ENCODE measurements at regions not wholly inside any gene's neighbourhood (a gene's known extent, or its start where the extent isn't known, plus 50 kb on each side); places are given as distances from the start of the nearest gene placed in this dataset.
"Not testable (repeated sequence)": the region's sequence is repeated elsewhere in the genome, so short reads cannot be mapped to it uniquely, and the experiment has no call there.

GRCh38 chr12:102301547-102301946 is 103.9 kb upstream of the PMCH start:
- Histone ChIP-seq H3K36me3 (ENCODE audit: control insufficient read depth in 2 of 2, insufficient read depth in 2 of 2, low read length in 1 of 2) (no peaks in the 10 kb centered on the region), H3K9me3 (ENCODE audit: control insufficient read depth in 2 of 2, insufficient read depth in 1 of 2, low read length in 1 of 2) (no peaks in the 10 kb centered on the region), H3K4me1 (ENCODE audit: control insufficient read depth in 2 of 2, insufficient read depth in 2 of 2, low read length in 2 of 2) (no peaks in the 10 kb centered on the region), H3K27ac (ENCODE audit: low read depth in 1 of 2, low read length in 1 of 2) (no peak overlapping the region), H3K27me3 (ENCODE audit: control insufficient read depth in 2 of 2, insufficient read depth in 1 of 2, low read length in 1 of 2) (no peaks in the 10 kb centered on the region), H3K4me3 (ENCODE audit: low read length in 2 of 2) (no peak overlapping the region)
- no peak for DNase-seq (ENCODE audit: low read depth in 6 of 9, low spot score in 9 of 9)

GRCh38 chr12:102300824-102301461 is 103.3 kb upstream of the PMCH start:
- no peaks in the 10 kb centered on the region for H3K9me3 ChIP-seq (ENCODE audit: control insufficient read depth in 2 of 2, insufficient read depth in 1 of 2, low read length in 1 of 2)
- no peaks in the 10 kb centered on the region for H3K4me1 ChIP-seq (ENCODE audit: control insufficient read depth in 2 of 2, insufficient read depth in 2 of 2, low read length in 2 of 2)
- no peak overlapping the region for H3K27ac ChIP-seq (ENCODE audit: low read depth in 1 of 2, low read length in 1 of 2)
- H3K36me3 ChIP-seq (ENCODE audit: control insufficient read depth in 2 of 2, insufficient read depth in 2 of 2, low read length in 1 of 2) = no peaks in the 10 kb centered on the region
- peak in 2 of 9 donors; percentile 4 to 8 for DNase-seq (ENCODE audit: low read depth in 6 of 9, low spot score in 9 of 9)
- no peak overlapping the region for H3K4me3 ChIP-seq (ENCODE audit: low read length in 2 of 2)
- H3K27me3 ChIP-seq (ENCODE audit: control insufficient read depth in 2 of 2, insufficient read depth in 1 of 2, low read length in 1 of 2) = no peaks in the 10 kb centered on the region

GRCh38 chr12:102299731-102300130 is 102.1 kb upstream of the PMCH start:
- no peaks in the 10 kb centered on the region for H3K4me1 ChIP-seq (ENCODE audit: control insufficient read depth in 2 of 2, insufficient read depth in 2 of 2, low read length in 2 of 2)
- no peaks in the 10 kb centered on the region for H3K27me3 ChIP-seq (ENCODE audit: control insufficient read depth in 2 of 2, insufficient read depth in 1 of 2, low read length in 1 of 2)
- H3K27ac ChIP-seq (ENCODE audit: low read depth in 1 of 2, low read length in 1 of 2) = no peak overlapping the region
- 91% methylated on average over 1 of the region's 1 CpG for WGBS
- H3K36me3 ChIP-seq (ENCODE audit: control insufficient read depth in 2 of 2, insufficient read depth in 2 of 2, low read length in 1 of 2) = no peaks in the 10 kb centered on the region
- no peak for DNase-seq (ENCODE audit: low read depth in 6 of 9, low spot score in 9 of 9)
- no peaks in the 10 kb centered on the region for H3K9me3 ChIP-seq (ENCODE audit: control insufficient read depth in 2 of 2, insufficient read depth in 1 of 2, low read length in 1 of 2)
- no peak overlapping the region for H3K4me3 ChIP-seq (ENCODE audit: low read length in 2 of 2)

- WGBS = 88% methylated on average over 3 of the region's 3 CpGs
- no peak overlapping the region for H3K27ac ChIP-seq (ENCODE audit: low read depth in 1 of 2, low read length in 1 of 2)
- H3K36me3 ChIP-seq (ENCODE audit: control insufficient read depth in 2 of 2, insufficient read depth in 2 of 2, low read length in 1 of 2) = no peaks in the 10 kb centered on the region
- DNase-seq (ENCODE audit: low read depth in 6 of 9, low spot score in 9 of 9) = no peak
- no peak overlapping the region for H3K4me3 ChIP-seq (ENCODE audit: low read length in 2 of 2)
- H3K27me3 ChIP-seq (ENCODE audit: control insufficient read depth in 2 of 2, insufficient read depth in 1 of 2, low read length in 1 of 2) = no peaks in the 10 kb centered on the region
- no peaks in the 10 kb centered on the region for H3K9me3 ChIP-seq (ENCODE audit: control insufficient read depth in 2 of 2, insufficient read depth in 1 of 2, low read length in 1 of 2)
- H3K4me1 ChIP-seq (ENCODE audit: control insufficient read depth in 2 of 2, insufficient read depth in 2 of 2, low read length in 2 of 2) = no peaks in the 10 kb centered on the region
Measured at GRCh38 chr12:102298022-102298421, 100.4 kb upstream of the PMCH start.

- DNase-seq (ENCODE audit: low read depth in 6 of 9, low spot score in 9 of 9) = no peak
- no peaks in the 10 kb centered on the region for H3K4me1 ChIP-seq (ENCODE audit: control insufficient read depth in 2 of 2, insufficient read depth in 2 of 2, low read length in 2 of 2)
- H3K27me3 ChIP-seq (ENCODE audit: control insufficient read depth in 2 of 2, insufficient read depth in 1 of 2, low read length in 1 of 2) = no peaks in the 10 kb centered on the region
- no peaks in the 10 kb centered on the region for H3K9me3 ChIP-seq (ENCODE audit: control insufficient read depth in 2 of 2, insufficient read depth in 1 of 2, low read length in 1 of 2)
- H3K27ac ChIP-seq (ENCODE audit: low read depth in 1 of 2, low read length in 1 of 2) = no peak overlapping the region
- WGBS = 97% methylated on average over 2 of the region's 2 CpGs
- no peaks in the 10 kb centered on the region for H3K36me3 ChIP-seq (ENCODE audit: control insufficient read depth in 2 of 2, insufficient read depth in 2 of 2, low read length in 1 of 2)
- no peak overlapping the region for H3K4me3 ChIP-seq (ENCODE audit: low read length in 2 of 2)
Measured at GRCh38 chr12:102297412-102297811, 99.8 kb upstream of the PMCH start.

- DNase-seq (ENCODE audit: low read depth in 6 of 9, low spot score in 9 of 9) = no peak
- H3K4me3 ChIP-seq (ENCODE audit: low read length in 2 of 2) = no peak overlapping the region
- H3K4me1 ChIP-seq (ENCODE audit: control insufficient read depth in 2 of 2, insufficient read depth in 2 of 2, low read length in 2 of 2) = no peaks in the 10 kb centered on the region
- H3K36me3 ChIP-seq (ENCODE audit: control insufficient read depth in 2 of 2, insufficient read depth in 2 of 2, low read length in 1 of 2) = no peaks in the 10 kb centered on the region
- WGBS = 93% methylated on average over 1 of the region's 1 CpG
- H3K27me3 ChIP-seq (ENCODE audit: control insufficient read depth in 2 of 2, insufficient read depth in 1 of 2, low read length in 1 of 2) = no peaks in the 10 kb centered on the region
- no peak overlapping the region for H3K27ac ChIP-seq (ENCODE audit: low read depth in 1 of 2, low read length in 1 of 2)
- no peaks in the 10 kb centered on the region for H3K9me3 ChIP-seq (ENCODE audit: control insufficient read depth in 2 of 2, insufficient read depth in 1 of 2, low read length in 1 of 2)
Measured at GRCh38 chr12:102294568-102294967, 96.9 kb upstream of the PMCH start.

GRCh38 chr12:102291498-102292440 is 94.1 kb upstream of the PMCH start:
- H3K4me1 ChIP-seq (ENCODE audit: control insufficient read depth in 2 of 2, insufficient read depth in 2 of 2, low read length in 2 of 2); H3K4me3 ChIP-seq (ENCODE audit: low read length in 2 of 2); H3K27me3 ChIP-seq (ENCODE audit: control insufficient read depth in 2 of 2, insufficient read depth in 1 of 2, low read length in 1 of 2); DNase-seq (ENCODE audit: low read depth in 6 of 9, low spot score in 9 of 9); H3K27ac ChIP-seq (ENCODE audit: low read depth in 1 of 2, low read length in 1 of 2); H3K9me3 ChIP-seq (ENCODE audit: control insufficient read depth in 2 of 2, insufficient read depth in 1 of 2, low read length in 1 of 2); H3K36me3 ChIP-seq (ENCODE audit: control insufficient read depth in 2 of 2, insufficient read depth in 2 of 2, low read length in 1 of 2): not testable (repeated sequence)
- WGBS = 95% methylated on average over 8 of the region's 8 CpGs

GRCh38 chr12:102289702-102290101 is 92.1 kb upstream of the PMCH start:
- H3K27ac ChIP-seq (ENCODE audit: low read depth in 1 of 2, low read length in 1 of 2); H3K36me3 ChIP-seq (ENCODE audit: control insufficient read depth in 2 of 2, insufficient read depth in 2 of 2, low read length in 1 of 2); H3K4me3 ChIP-seq (ENCODE audit: low read length in 2 of 2); H3K9me3 ChIP-seq (ENCODE audit: control insufficient read depth in 2 of 2, insufficient read depth in 1 of 2, low read length in 1 of 2); H3K27me3 ChIP-seq (ENCODE audit: control insufficient read depth in 2 of 2, insufficient read depth in 1 of 2, low read length in 1 of 2); DNase-seq (ENCODE audit: low read depth in 6 of 9, low spot score in 9 of 9); H3K4me1 ChIP-seq (ENCODE audit: control insufficient read depth in 2 of 2, insufficient read depth in 2 of 2, low read length in 2 of 2): not testable (repeated sequence)
- 91% methylated on average over 2 of the region's 2 CpGs for WGBS

GRCh38 chr12:102281231-102281630 is 83.6 kb upstream of the PMCH start:
- Histone ChIP-seq H3K9me3 (ENCODE audit: control insufficient read depth in 2 of 2, insufficient read depth in 1 of 2, low read length in 1 of 2) (no peaks in the 10 kb centered on the region), H3K36me3 (ENCODE audit: control insufficient read depth in 2 of 2, insufficient read depth in 2 of 2, low read length in 1 of 2) (no peaks in the 10 kb centered on the region), H3K4me1 (ENCODE audit: control insufficient read depth in 2 of 2, insufficient read depth in 2 of 2, low read length in 2 of 2) (no peaks in the 10 kb centered on the region), H3K27me3 (ENCODE audit: control insufficient read depth in 2 of 2, insufficient read depth in 1 of 2, low read length in 1 of 2) (no peaks in the 10 kb centered on the region), H3K27ac (ENCODE audit: low read depth in 1 of 2, low read length in 1 of 2) (no peak overlapping the region), H3K4me3 (ENCODE audit: low read length in 2 of 2) (no peak overlapping the region)
- no peak for DNase-seq (ENCODE audit: low read depth in 6 of 9, low spot score in 9 of 9)
- WGBS = 84% methylated on average over 1 of the region's 1 CpG
